Transverse colon (tissue), 4 donors: ENCODE measurements at regions not wholly inside any gene's neighbourhood (a gene's known extent, or its start where the extent isn't known, plus 50 kb on each side); places are given as distances from the start of the nearest gene placed in this dataset.

Experiments used
- CTCF ChIP-seq, 5 experiments: fragments of 200-600 bp in 3 of 5; fragments of 450-650 bp in 2 of 5; sonication (generic) in 3 of 5; IDR thresholded peaks; 1 replicate in 2 of 5; 2 replicates in 3 of 5; pipeline ENCODE4 v1.5.1; 2016 to 2017; ENCODE audit warnings: antibody characterized with exemption in 5 of 5, inconsistent platforms in 3 of 5, mild to moderate bottlenecking in 2 of 5, moderate library complexity in 1 of 5
- POLR2A ChIP-seq: fragments of 450-650 bp; IDR thresholded peaks from one replicate; pipeline ENCODE4 v1.6.1; 2016; ENCODE audit warnings: antibody characterized with exemption, mild to moderate bottlenecking, moderate library complexity
- POLR2AphosphoS5 ChIP-seq, 3 donors: sonication (generic); formaldehyde crosslinking; IDR thresholded peaks; one replicate each; pipeline ENCODE4 v1.6.1; 2016; ENCODE audit warnings: antibody characterized with exemption in 3 of 3

DNA sequence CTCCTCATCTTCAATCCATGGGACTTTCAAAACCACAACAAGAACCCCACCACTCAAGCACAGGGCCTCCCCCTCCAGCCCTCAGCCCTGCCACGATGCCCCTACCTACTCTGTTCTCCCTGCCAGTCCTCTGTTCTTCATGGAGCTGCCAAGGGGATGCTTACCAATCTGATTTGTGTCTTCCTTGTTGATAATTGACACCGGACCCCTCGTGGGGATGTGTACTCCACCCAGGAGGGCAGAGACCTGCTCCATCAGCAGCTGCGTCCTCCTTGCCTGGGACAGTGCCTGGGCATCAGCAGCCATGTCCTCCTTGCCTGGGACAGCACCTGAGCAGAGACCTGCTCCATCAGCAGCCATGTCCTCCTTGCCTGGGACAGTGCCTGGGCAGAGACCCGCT, 1489.2 kb downstream of the TBC1D22A start:
- no peak for TF ChIP-seq CTCF (IDR thresholded peaks at IDR 0.05)
- no peak for TF ChIP-seq POLR2AphosphoS5 (IDR thresholded peaks at IDR 0.05)
- TF ChIP-seq POLR2A, result no peak
